HepG2 (cell line): ENCODE measurements at regions not wholly inside any gene's neighbourhood (a gene's known extent, or its start where the extent isn't known, plus 50 kb on each side); places are given as distances from the start of the nearest gene placed in this dataset.

Experiments
- AKAP8 ChIP-seq: sonication (generic); formaldehyde crosslinking; IDR thresholded peaks from 2 replicates; pipeline ENCODE4 v1.5.1; 2020; ENCODE audit warnings: mild to moderate bottlenecking, missing genetic modification reagents
- CREM ChIP-seq, 2 experiments: sonication (generic) in 1 of 2; formaldehyde crosslinking in 1 of 2; IDR thresholded peaks; 2 replicates each; pipeline versions ENCODE4 v1.4.0 to v1.6.1; 2016 to 2020; ENCODE audit warnings: antibody characterized with exemption in 1 of 2, mild to moderate bottlenecking in 1 of 2, missing genetic modification reagents in 1 of 2
- ELF3 ChIP-seq: IDR thresholded peaks from 2 replicates; pipeline ENCODE4 v1.6.1; 2016; ENCODE audit warnings: missing genetic modification reagents, missing compliant biosample characterization
- ETV5 ChIP-seq: IDR thresholded peaks from 2 replicates; pipeline ENCODE4 v1.6.1; 2018; ENCODE audit warnings: missing biosample characterization, missing genetic modification reagents, inconsistent platforms, borderline replicate concordance
- FOXA3 ChIP-seq: IDR thresholded peaks from 2 replicates; pipeline ENCODE4 v1.6.1; 2016; ENCODE audit warnings: missing genetic modification reagents, missing compliant biosample characterization
- FOXK1 ChIP-seq: sonication (generic); formaldehyde crosslinking; IDR thresholded peaks from 2 replicates; pipeline ENCODE4 v1.4.0; 2020; ENCODE audit warnings: low read depth, missing genetic modification reagents, borderline replicate concordance
- PAF1 ChIP-seq: IDR thresholded peaks from 2 replicates; pipeline ENCODE4 v1.6.1; 2016; ENCODE audit warnings: missing genetic modification reagents, missing compliant biosample characterization
- POLR2G ChIP-seq: fragments of 200-400 bp; formaldehyde crosslinking; IDR thresholded peaks from 2 replicates; pipeline ENCODE4 v1.6.1; 2018; ENCODE audit warnings: mild to moderate bottlenecking, low read depth, low read length, moderate library complexity
- ZBTB20 ChIP-seq: sonication (generic); formaldehyde crosslinking; IDR thresholded peaks from 2 replicates; pipeline ENCODE4 v1.8.1; 2023; ENCODE audit warnings: missing genetic modification reagents, low read depth, mild to moderate bottlenecking, borderline replicate concordance
- ZC3H13 ChIP-seq: sonication (generic); formaldehyde crosslinking; IDR thresholded peaks from 2 replicates; pipeline ENCODE4 v1.8.1; 2023; ENCODE audit warnings: mild to moderate bottlenecking, missing genetic modification reagents, moderate library complexity
- ZC3H4 ChIP-seq: sonication (generic); formaldehyde crosslinking; IDR thresholded peaks from 2 replicates; pipeline ENCODE4 v1.4.0; 2020; ENCODE audit warnings: missing genetic modification reagents, borderline replicate concordance
- ZMYM3 ChIP-seq: sonication (generic); formaldehyde crosslinking; IDR thresholded peaks from 2 replicates; pipeline ENCODE4 v1.5.1; 2020; ENCODE audit warnings: mild to moderate bottlenecking, missing genetic modification reagents
- ZNF10 ChIP-seq: sonication (generic); formaldehyde crosslinking; IDR thresholded peaks from 2 replicates; pipeline ENCODE4 v1.4.0; 2020; ENCODE audit warnings: mild to moderate bottlenecking, low read depth, missing genetic modification reagents, borderline replicate concordance
- ZNF12 ChIP-seq: sonication (generic); formaldehyde crosslinking; IDR thresholded peaks from 2 replicates; pipeline ENCODE4 v1.5.0; 2020; ENCODE audit warnings: missing genetic modification reagents
- ZNF331 ChIP-seq: sonication (generic); formaldehyde crosslinking; IDR thresholded peaks from 2 replicates; pipeline ENCODE4 v1.4.0; 2020; ENCODE audit warnings: missing genetic modification reagents
- ZNF382 ChIP-seq: sonication (generic); formaldehyde crosslinking; IDR thresholded peaks from 2 replicates; pipeline ENCODE4 v1.5.0; 2020; ENCODE audit warnings: missing genetic modification reagents, mild to moderate bottlenecking, borderline replicate concordance
- ZNF503 ChIP-seq: sonication (generic); formaldehyde crosslinking; IDR thresholded peaks from 2 replicates; pipeline ENCODE4 v1.4.0; 2020; ENCODE audit warnings: missing genetic modification reagents
- ZNF749 ChIP-seq: sonication (generic); formaldehyde crosslinking; IDR thresholded peaks from 2 replicates; pipeline ENCODE4 v1.8.0; 2022; ENCODE audit warnings: mild to moderate bottlenecking, missing genetic modification reagents, moderate library complexity, borderline replicate concordance
- TF ChIP-seq, protein P1 (sequence below): sonication (generic); formaldehyde crosslinking; IDR thresholded peaks from 2 replicates; pipeline ENCODE4 v1.5.1; 2020; ENCODE audit warnings: missing genetic modification reagents, mild to moderate bottlenecking, borderline replicate concordance
- TF ChIP-seq, protein P2 (sequence below): sonication (generic); formaldehyde crosslinking; IDR thresholded peaks from 2 replicates; pipeline ENCODE4 v1.4.0; 2020; ENCODE audit warnings: low read depth, missing genetic modification reagents
- TF ChIP-seq, protein P3 (sequence below), 2 experiments: fragments of 450-650 bp in 1 of 2; sonication (generic) in 1 of 2; formaldehyde crosslinking; IDR thresholded peaks; 2 replicates each; pipeline versions ENCODE4 v1.5.0 to v1.8.0; 2020 to 2022; ENCODE audit warnings: mild to moderate bottlenecking in 1 of 2, missing genetic modification reagents in 1 of 2

GRCh38 chr15:53830707-53831386 is 71.4 kb upstream of the WDR72 start (continued):
- TF ChIP-seq, protein P1, sequence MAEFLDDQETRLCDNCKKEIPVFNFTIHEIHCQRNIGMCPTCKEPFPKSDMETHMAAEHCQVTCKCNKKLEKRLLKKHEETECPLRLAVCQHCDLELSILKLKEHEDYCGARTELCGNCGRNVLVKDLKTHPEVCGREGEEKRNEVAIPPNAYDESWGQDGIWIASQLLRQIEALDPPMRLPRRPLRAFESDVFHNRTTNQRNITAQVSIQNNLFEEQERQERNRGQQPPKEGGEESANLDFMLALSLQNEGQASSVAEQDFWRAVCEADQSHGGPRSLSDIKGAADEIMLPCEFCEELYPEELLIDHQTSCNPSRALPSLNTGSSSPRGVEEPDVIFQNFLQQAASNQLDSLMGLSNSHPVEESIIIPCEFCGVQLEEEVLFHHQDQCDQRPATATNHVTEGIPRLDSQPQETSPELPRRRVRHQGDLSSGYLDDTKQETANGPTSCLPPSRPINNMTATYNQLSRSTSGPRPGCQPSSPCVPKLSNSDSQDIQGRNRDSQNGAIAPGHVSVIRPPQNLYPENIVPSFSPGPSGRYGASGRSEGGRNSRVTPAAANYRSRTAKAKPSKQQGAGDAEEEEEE, result no peak
- TF ChIP-seq ZMYM3 (CRISPR knock-in tag) (peak; percentile 46; the same call in 1 of the 2 replicates), ELF3 (CRISPR knock-in tag) (peak; percentile 72), FOXK1 (CRISPR knock-in tag) (0 out of 2 replicates have a peak, but pooled peaks have one; percentile 11), ZC3H13 (CRISPR knock-in tag) (peak; percentile 65), ETV5 (CRISPR knock-in tag) (peak; percentile 36; the same call in 1 of the 2 replicates), POLR2G (peak; percentile 88), ZC3H4 (CRISPR knock-in tag) (no peak), ZBTB20 (CRISPR knock-in tag) (peak; percentile 98), PAF1 (CRISPR knock-in tag) (peak; percentile 96; the same call in 1 of the 2 replicates), CREM (IDR thresholded peaks at IDR 0.05) (peak; percentile 79), CREM (CRISPR knock-in tag; IDR thresholded peaks at IDR 0.05) (no peak), ZNF503 (peak; percentile 66), AKAP8 (CRISPR knock-in tag) (0 out of 2 replicates have a peak, but pooled peaks have one; percentile 35), ZNF382 (CRISPR knock-in tag) (no peak), FOXA3 (peak; percentile 75), ZNF10 (no peak), ZNF749 (CRISPR knock-in tag) (no peak), ZNF12 (CRISPR knock-in tag) (peak; percentile 32; the same call in 1 of the 2 replicates), ZNF331 (CRISPR knock-in tag) (peak; percentile 59; the same call in 1 of the 2 replicates)
- TF ChIP-seq, protein P2, sequence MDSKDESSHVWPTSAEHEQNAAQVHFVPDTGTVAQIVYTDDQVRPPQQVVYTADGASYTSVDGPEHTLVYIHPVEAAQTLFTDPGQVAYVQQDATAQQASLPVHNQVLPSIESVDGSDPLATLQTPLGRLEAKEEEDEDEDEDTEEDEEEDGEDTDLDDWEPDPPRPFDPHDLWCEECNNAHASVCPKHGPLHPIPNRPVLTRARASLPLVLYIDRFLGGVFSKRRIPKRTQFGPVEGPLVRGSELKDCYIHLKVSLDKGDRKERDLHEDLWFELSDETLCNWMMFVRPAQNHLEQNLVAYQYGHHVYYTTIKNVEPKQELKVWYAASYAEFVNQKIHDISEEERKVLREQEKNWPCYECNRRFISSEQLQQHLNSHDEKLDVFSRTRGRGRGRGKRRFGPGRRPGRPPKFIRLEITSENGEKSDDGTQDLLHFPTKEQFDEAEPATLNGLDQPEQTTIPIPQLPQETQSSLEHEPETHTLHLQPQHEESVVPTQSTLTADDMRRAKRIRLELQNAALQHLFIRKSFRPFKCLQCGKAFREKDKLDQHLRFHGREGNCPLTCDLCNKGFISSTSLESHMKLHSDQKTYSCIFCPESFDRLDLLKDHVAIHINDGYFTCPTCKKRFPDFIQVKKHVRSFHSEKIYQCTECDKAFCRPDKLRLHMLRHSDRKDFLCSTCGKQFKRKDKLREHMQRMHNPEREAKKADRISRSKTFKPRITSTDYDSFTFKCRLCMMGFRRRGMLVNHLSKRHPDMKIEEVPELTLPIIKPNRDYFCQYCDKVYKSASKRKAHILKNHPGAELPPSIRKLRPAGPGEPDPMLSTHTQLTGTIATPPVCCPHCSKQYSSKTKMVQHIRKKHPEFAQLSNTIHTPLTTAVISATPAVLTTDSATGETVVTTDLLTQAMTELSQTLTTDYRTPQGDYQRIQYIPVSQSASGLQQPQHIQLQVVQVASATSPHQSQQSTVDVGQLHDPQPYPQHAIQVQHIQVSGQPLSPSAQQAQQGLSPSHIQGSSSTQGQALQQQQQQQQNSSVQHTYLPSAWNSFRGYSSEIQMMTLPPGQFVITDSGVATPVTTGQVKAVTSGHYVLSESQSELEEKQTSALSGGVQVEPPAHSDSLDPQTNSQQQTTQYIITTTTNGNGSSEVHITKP (CRISPR knock-in tag), result 0 out of 2 replicates have a peak, but pooled peaks have one; percentile 19
- TF ChIP-seq, protein P3, sequence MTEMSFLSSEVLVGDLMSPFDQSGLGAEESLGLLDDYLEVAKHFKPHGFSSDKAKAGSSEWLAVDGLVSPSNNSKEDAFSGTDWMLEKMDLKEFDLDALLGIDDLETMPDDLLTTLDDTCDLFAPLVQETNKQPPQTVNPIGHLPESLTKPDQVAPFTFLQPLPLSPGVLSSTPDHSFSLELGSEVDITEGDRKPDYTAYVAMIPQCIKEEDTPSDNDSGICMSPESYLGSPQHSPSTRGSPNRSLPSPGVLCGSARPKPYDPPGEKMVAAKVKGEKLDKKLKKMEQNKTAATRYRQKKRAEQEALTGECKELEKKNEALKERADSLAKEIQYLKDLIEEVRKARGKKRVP (CRISPR knock-in tag; IDR thresholded peaks at IDR 0.05), result peak in 1 of 2 experiments; percentile 45; a peak in 1 of 4 replicates
